Parathyroid adenoma (tissue), 2 donors: ENCODE measurements at regions not wholly inside any gene's neighbourhood (a gene's known extent, or its start where the extent isn't known, plus 50 kb on each side); places are given as distances from the start of the nearest gene placed in this dataset.

Source experiments
- H2AFZ ChIP-seq: fragments of 300-600 bp; sonication (generic); one replicate; pipeline ENCODE4 v1.7.0; 2017; ENCODE audit warnings: antibody characterized with exemption, mild to moderate bottlenecking
- H3K27ac ChIP-seq: fragments of 300-600 bp; sonication (generic); one replicate; pipeline ENCODE4 v1.7.0; 2017
- H3K27me3 ChIP-seq: fragments of 300-600 bp; sonication (generic); one replicate; pipeline ENCODE4 v1.7.0; 2017; ENCODE audit warnings: low read length; ENCODE audit not compliant: control insufficient read depth, insufficient read depth
- H3K36me3 ChIP-seq: fragments of 300-600 bp; sonication (generic); one replicate; pipeline ENCODE4 v1.7.0; 2017; ENCODE audit warnings: low read length; ENCODE audit not compliant: control insufficient read depth, insufficient read depth
- H3K4me1 ChIP-seq: fragments of 300-600 bp; sonication (generic); one replicate; pipeline ENCODE4 v1.7.0; 2017; ENCODE audit warnings: control low read depth
- H3K4me2 ChIP-seq: fragments of 300-600 bp; sonication (generic); one replicate; pipeline ENCODE4 v1.7.0; 2017; ENCODE audit warnings: low read length
- H3K4me3 ChIP-seq: fragments of 300-600 bp; sonication (generic); one replicate; pipeline ENCODE4 v1.7.0; 2017; ENCODE audit warnings: low read depth, low read length
- H3K79me2 ChIP-seq: fragments of 300-600 bp; sonication (generic); one replicate; pipeline ENCODE4 v1.7.0; 2017; ENCODE audit warnings: control low read depth
- H3K9ac ChIP-seq: fragments of 300-600 bp; sonication (generic); one replicate; pipeline ENCODE4 v1.7.0; 2017; ENCODE audit warnings: mild to moderate bottlenecking
- H3K9me3 ChIP-seq: fragments of 300-600 bp; sonication (generic); one replicate; pipeline ENCODE4 v1.7.0; 2017; ENCODE audit warnings: low read length; ENCODE audit not compliant: control insufficient read depth
- TF ChIP-seq, protein P1 (sequence below): fragments of 300-600 bp; sonication (generic); IDR thresholded peaks from one replicate; pipeline ENCODE4 v1.7.0; 2017; ENCODE audit warnings: antibody characterized with exemption, mild to moderate bottlenecking
- donor health status: primary hyperparathyroidism.

GRCh38 chr1:188599313-188599712 is 1770.6 kb downstream of the PLA2G4A start:
- Histone ChIP-seq H3K79me2 (no peaks in the 10 kb centered on the region), H2AFZ (no peak overlapping the region), H3K27me3 (no peaks in the 10 kb centered on the region), H3K9me3 (no peaks in the 10 kb centered on the region), H3K27ac (no peak overlapping the region), H3K36me3 (no peaks in the 10 kb centered on the region), H3K4me2 (no peak overlapping the region), H3K4me3 (no peak overlapping the region), H3K9ac (no peak overlapping the region), H3K4me1 (no peaks in the 10 kb centered on the region)
- TF ChIP-seq, protein P1, sequence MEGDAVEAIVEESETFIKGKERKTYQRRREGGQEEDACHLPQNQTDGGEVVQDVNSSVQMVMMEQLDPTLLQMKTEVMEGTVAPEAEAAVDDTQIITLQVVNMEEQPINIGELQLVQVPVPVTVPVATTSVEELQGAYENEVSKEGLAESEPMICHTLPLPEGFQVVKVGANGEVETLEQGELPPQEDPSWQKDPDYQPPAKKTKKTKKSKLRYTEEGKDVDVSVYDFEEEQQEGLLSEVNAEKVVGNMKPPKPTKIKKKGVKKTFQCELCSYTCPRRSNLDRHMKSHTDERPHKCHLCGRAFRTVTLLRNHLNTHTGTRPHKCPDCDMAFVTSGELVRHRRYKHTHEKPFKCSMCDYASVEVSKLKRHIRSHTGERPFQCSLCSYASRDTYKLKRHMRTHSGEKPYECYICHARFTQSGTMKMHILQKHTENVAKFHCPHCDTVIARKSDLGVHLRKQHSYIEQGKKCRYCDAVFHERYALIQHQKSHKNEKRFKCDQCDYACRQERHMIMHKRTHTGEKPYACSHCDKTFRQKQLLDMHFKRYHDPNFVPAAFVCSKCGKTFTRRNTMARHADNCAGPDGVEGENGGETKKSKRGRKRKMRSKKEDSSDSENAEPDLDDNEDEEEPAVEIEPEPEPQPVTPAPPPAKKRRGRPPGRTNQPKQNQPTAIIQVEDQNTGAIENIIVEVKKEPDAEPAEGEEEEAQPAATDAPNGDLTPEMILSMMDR = no peak

DNA sequence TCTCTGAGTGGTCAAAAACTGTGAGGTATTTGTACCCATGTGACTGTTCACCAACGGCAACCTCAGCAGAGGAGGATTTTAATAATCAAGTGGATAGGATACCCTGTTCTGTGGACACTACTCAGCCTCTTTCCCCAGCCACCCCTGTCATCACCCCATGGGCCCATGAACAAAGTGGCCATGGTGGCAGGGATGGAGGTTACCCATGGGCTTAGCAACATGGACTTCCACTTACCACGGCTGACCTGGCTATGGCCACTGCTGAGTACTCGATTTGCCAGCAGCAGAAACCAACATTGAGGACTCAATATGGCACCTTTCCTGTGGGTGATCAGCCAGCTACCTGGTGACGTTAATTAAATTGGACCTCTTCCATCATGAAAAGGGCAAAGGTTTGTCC is 1782.7 kb downstream of the PLA2G4A start:
- no peak overlapping the region for H2AFZ ChIP-seq
- no peaks in the 10 kb centered on the region for H3K79me2 ChIP-seq
- H3K36me3 ChIP-seq = no peaks in the 10 kb centered on the region
- no peaks in the 10 kb centered on the region for H3K9me3 ChIP-seq
- H3K4me2 ChIP-seq = no peak overlapping the region
- H3K4me1 ChIP-seq = no peaks in the 10 kb centered on the region
- TF ChIP-seq, protein P1 = no peak
- no peak overlapping the region for H3K4me3 ChIP-seq
- H3K27ac ChIP-seq = no peak overlapping the region
- no peaks in the 10 kb centered on the region for H3K27me3 ChIP-seq
- no peak overlapping the region for H3K9ac ChIP-seq

DNA sequence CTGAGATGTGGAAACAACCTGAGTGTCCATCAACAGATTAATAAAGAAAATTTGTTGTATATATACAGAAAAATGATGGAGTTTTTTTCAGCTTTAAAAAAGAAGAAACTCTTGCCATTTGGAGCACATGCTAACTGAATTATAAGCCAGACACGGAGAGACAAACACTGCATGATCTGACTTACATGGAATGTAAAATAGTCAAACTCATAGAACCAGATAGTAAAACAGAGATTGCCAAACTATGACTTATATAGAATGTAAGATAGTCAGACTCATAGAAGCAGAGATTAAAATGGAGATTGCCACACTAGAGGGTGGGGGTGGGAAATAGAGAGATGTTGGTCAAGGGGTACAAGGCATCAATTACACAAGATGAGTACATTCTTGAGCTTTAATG is 1786.6 kb downstream of the PLA2G4A start:
- no peaks in the 10 kb centered on the region for H3K27me3 ChIP-seq
- TF ChIP-seq, protein P1 = no peak
- no peaks in the 10 kb centered on the region for H3K4me1 ChIP-seq
- no peak overlapping the region for H2AFZ ChIP-seq
- no peak overlapping the region for H3K9ac ChIP-seq
- no peaks in the 10 kb centered on the region for H3K36me3 ChIP-seq
- H3K4me2 ChIP-seq = no peak overlapping the region
- no peaks in the 10 kb centered on the region for H3K79me2 ChIP-seq
- H3K9me3 ChIP-seq = no peaks in the 10 kb centered on the region
- no peak overlapping the region for H3K4me3 ChIP-seq
- H3K27ac ChIP-seq = no peak overlapping the region

DNA sequence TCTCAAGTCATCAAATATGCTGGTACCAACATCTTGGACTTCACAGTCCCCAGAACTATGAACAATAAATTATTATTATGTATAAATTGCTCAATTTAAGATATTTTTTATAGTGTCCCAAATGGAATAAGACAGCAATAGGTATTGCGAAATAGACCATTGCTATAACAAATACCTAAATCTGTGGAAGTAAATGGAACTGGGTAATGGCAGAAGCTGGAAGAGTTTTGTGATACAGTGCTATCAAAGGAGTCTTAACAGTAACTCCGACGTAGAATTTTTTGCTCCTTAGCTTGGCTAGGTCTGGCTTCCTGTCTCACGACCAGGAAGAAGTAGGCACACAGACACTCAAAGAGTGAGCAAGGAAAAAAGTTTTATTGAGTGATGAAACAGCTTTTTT is 1791.5 kb downstream of the PLA2G4A start:
- Histone ChIP-seq H3K9ac (no peak overlapping the region), H2AFZ (no peak overlapping the region), H3K9me3 (no peaks in the 10 kb centered on the region), H3K79me2 (no peaks in the 10 kb centered on the region), H3K4me2 (no peak overlapping the region), H3K27ac (no peak overlapping the region), H3K36me3 (no peaks in the 10 kb centered on the region), H3K4me1 (no peaks in the 10 kb centered on the region), H3K27me3 (no peaks in the 10 kb centered on the region), H3K4me3 (no peak overlapping the region)
- TF ChIP-seq, protein P1 = no peak

- peaks cover 5% of the 10 kb centered on the region for H3K9me3 ChIP-seq
- no peak overlapping the region for H3K4me2 ChIP-seq
- H3K36me3 ChIP-seq = no peaks in the 10 kb centered on the region
- TF ChIP-seq, protein P1 = no peak
- no peak overlapping the region for H2AFZ ChIP-seq
- no peaks in the 10 kb centered on the region for H3K4me1 ChIP-seq
- H3K9ac ChIP-seq = no peak overlapping the region
- H3K27ac ChIP-seq = no peak overlapping the region
- H3K27me3 ChIP-seq = no peaks in the 10 kb centered on the region
- H3K79me2 ChIP-seq = no peaks in the 10 kb centered on the region
- H3K4me3 ChIP-seq = no peak overlapping the region
Measured at GRCh38 chr1:188641566-188642211, 1812.9 kb downstream of the PLA2G4A start.
